ENCODE measurements at regions not wholly inside any gene's neighbourhood (a gene's known extent, or its start where the extent isn't known, plus 50 kb on each side); places are given as distances from the start of the nearest gene placed in this dataset.
"Not testable (repeated sequence)": the region's sequence is repeated elsewhere in the genome, so short reads cannot be mapped to it uniquely, and the experiment has no call there.

DNA sequence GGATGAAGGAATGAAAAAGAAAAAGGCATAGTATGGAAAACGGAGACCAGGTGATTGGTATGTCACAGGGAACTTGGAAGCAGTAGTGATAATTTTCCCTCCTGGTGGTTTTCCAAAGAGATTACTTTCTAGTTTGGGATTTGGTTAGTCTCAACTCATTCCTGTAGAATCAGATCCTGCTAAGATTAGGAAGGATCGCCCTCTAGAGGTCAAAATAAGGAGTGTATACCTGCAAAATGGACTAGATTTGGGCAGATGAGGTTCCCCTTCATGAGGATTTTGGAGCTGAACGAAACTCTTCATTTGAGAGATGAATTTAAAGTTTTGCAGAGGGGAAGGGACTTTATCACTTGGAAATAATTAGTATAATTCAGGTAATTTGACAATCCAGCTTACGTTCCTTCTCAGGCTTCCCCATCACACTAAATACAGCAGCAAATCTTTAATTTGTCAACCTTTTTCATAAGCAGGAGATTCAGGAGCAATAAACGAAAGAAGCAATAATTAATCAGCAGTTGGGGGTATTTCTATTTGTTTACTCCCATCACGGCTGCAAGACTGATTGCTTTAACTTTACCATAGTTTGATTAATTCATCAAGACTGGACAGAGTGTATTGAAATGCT lies 65.2 kb downstream of the CCDC195 start:
- no peaks in the 10 kb centered on the region for H3K36me3 ChIP-seq (ENCODE audit: control insufficient read depth, insufficient read depth, low read length)
- H3K27me3 ChIP-seq (ENCODE audit: control insufficient read depth, insufficient read depth, low read length): no peaks in the 10 kb centered on the region
- H3K27ac ChIP-seq (ENCODE audit: low read length): no peak overlapping the region
- H3K4me3 ChIP-seq (ENCODE audit: low read length): no peak overlapping the region
- peak; percentile 73 for DNase-seq
- no peaks in the 10 kb centered on the region for H3K4me1 ChIP-seq (ENCODE audit: control insufficient read depth, insufficient read depth, low read length)
- 0% methylated on average over 1 of the region's 6 CpGs for WGBS (ENCODE audit: insufficient coverage)
- H3K9me3 ChIP-seq (replicated peaks; ENCODE audit: control insufficient read depth, low read depth, low read length): no peaks in the 10 kb centered on the region

DNA sequence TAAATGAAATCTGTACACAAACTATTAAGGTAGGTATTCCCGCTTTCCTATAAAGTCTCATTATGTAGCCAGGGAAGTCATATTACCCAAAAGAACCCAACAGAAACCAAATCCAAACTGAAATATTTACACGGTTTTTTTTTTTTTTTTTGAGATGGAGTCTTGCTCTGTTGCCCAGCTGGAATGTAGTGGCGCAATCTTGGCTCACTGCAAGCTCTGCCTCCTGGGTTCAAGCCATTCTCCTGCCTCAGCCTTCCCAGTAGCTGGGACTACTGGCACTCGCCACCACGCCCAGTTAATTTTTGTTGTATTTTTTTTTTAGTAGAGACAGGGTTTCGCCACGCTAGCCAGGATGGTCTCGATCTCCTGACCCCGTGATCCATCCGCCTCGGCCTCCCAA lies 62.5 kb upstream of the CUL3 start:
- not testable (repeated sequence) for H3K36me3 ChIP-seq (ENCODE audit: control insufficient read depth, insufficient read depth, low read length); H3K4me1 ChIP-seq (ENCODE audit: control insufficient read depth, insufficient read depth, low read length); H3K27me3 ChIP-seq (ENCODE audit: control insufficient read depth, insufficient read depth, low read length); H3K27ac ChIP-seq (ENCODE audit: low read length); H3K9me3 ChIP-seq (replicated peaks; ENCODE audit: control insufficient read depth, low read depth, low read length); DNase-seq; H3K4me3 ChIP-seq (ENCODE audit: low read length)
- WGBS (ENCODE audit: insufficient coverage): no CpG with 5 or more reads among the region's 11 CpGs

DNA sequence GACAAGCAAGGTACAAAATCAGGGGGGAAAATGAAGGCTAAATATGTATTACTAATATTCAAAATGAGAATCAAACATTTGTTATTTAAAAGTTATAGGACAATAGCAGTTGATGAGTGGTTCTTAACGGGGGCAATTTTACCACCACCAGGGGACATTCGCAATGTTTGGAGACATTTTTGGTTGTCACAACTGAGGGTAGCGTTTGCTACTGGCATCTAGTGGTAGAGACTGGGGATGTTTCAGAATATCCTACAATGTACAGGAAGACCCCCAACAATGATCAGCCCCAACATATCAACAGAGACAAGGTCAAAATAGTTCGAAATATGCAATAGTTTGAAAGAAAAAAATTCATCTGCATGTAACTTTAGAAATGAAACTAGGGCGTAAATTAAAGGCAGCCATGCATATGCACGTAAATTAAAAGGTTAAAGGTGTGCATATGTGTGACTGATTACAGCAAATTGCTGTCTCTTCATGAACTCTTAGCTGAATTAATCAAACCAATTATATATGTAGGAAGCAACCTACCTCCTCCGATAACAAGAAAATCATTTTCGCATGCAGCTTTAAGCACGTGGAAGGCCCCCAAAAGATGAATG lies 61.2 kb upstream of the CUL3 start:
- H3K27ac ChIP-seq (ENCODE audit: low read length): no peak overlapping the region
- H3K9me3 ChIP-seq (replicated peaks; ENCODE audit: control insufficient read depth, low read depth, low read length): no peaks in the 10 kb centered on the region
- 80% methylated on average over 1 of the region's 9 CpGs for WGBS (ENCODE audit: insufficient coverage)
- no peak overlapping the region for H3K4me3 ChIP-seq (ENCODE audit: low read length)
- no peaks in the 10 kb centered on the region for H3K4me1 ChIP-seq (ENCODE audit: control insufficient read depth, insufficient read depth, low read length)
- no peaks in the 10 kb centered on the region for H3K36me3 ChIP-seq (ENCODE audit: control insufficient read depth, insufficient read depth, low read length)
- H3K27me3 ChIP-seq (ENCODE audit: control insufficient read depth, insufficient read depth, low read length): no peaks in the 10 kb centered on the region
- DNase-seq: peak; percentile 10

DNA sequence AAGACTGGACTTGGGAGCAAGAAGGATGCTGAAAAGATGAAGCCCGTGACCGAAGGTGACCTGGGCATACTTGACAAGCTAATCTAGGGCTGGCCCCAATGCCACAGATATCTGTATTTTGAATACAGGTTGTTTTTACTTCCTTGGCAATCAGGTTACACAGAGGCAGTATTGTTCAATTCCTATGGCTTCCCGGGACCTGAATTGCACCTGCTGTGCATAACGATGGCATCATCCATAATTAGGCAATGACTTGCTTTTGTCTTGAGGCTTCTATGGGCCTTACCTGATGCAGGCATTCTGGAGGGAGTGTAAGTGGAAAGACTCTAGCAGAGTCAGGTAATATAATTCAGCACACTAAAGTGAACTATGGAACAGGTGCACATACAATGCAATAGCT lies 60.6 kb upstream of the CUL3 start:
- Histone ChIP-seq H3K4me3 (ENCODE audit: low read length) (no peak overlapping the region), H3K9me3 (replicated peaks; ENCODE audit: control insufficient read depth, low read depth, low read length) (no peaks in the 10 kb centered on the region), H3K4me1 (ENCODE audit: control insufficient read depth, insufficient read depth, low read length) (no peaks in the 10 kb centered on the region), H3K27ac (ENCODE audit: low read length) (no peak overlapping the region), H3K36me3 (ENCODE audit: control insufficient read depth, insufficient read depth, low read length) (no peaks in the 10 kb centered on the region), H3K27me3 (ENCODE audit: control insufficient read depth, insufficient read depth, low read length) (no peaks in the 10 kb centered on the region)
- 89% methylated on average over 4 of the region's 4 CpGs for WGBS (ENCODE audit: insufficient coverage)
- DNase-seq: no peak

DNA sequence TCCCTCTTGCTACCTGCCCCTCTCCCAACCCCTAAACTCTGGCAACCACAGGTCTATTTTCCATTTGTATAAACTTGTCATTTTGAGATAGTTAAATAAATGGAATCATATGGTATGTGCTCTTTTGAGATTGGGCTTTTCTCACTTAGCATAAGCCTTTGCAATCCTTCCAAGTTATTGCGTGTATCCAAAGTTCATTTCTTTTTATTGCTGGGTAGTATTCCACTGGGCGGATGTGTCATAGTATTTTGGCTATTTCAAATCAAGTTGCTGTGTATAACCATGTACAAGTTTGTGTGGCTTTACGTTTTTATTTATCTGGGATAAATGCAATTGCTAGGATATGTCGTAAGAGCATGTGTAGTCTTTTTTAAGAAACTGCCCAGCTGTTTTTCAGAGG lies 55.5 kb upstream of the CUL3 start:
- H3K4me1 ChIP-seq (ENCODE audit: control insufficient read depth, insufficient read depth, low read length): no peaks in the 10 kb centered on the region
- no CpG with 5 or more reads among the region's 4 CpGs for WGBS (ENCODE audit: insufficient coverage)
- no peak for DNase-seq
- no peaks in the 10 kb centered on the region for H3K36me3 ChIP-seq (ENCODE audit: control insufficient read depth, insufficient read depth, low read length)
- no peak overlapping the region for H3K27ac ChIP-seq (ENCODE audit: low read length)
- no peaks in the 10 kb centered on the region for H3K27me3 ChIP-seq (ENCODE audit: control insufficient read depth, insufficient read depth, low read length)
- H3K4me3 ChIP-seq (ENCODE audit: low read length): no peak overlapping the region
- no peaks in the 10 kb centered on the region for H3K9me3 ChIP-seq (replicated peaks; ENCODE audit: control insufficient read depth, low read depth, low read length)

DNA sequence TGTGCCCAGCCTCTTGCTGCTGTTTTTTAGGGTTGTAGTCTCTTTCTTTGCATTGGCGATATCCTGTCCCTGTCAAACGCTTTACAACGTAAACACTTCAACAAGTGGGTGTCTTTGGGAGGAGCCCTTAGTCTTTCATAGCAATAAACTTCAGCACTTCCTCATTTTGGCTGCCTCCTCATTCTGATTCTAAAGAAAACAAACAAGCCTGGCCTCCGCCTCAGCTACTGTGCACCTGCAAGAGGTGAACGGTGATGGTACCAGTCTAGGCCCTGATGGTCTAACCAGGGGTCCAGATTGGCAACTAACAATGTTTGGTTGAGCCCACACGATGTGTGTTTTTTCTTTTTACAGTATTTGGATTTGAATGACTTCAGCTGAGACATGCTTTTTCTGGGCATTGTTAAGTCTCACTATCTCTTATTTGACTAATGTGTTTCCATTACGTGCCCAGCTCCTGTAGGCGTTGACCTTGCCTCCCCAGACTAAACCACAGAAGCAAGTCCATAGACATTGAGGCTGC lies 53.2 kb upstream of the CUL3 start:
- no peaks in the 10 kb centered on the region for H3K4me1 ChIP-seq (ENCODE audit: control insufficient read depth, insufficient read depth, low read length)
- peak; percentile 22 for DNase-seq
- H3K4me3 ChIP-seq (ENCODE audit: low read length): no peak overlapping the region
- no peaks in the 10 kb centered on the region for H3K27me3 ChIP-seq (ENCODE audit: control insufficient read depth, insufficient read depth, low read length)
- no peak overlapping the region for H3K27ac ChIP-seq (ENCODE audit: low read length)
- WGBS (ENCODE audit: insufficient coverage): 61% methylated on average over 3 of the region's 8 CpGs
- no peaks in the 10 kb centered on the region for H3K36me3 ChIP-seq (ENCODE audit: control insufficient read depth, insufficient read depth, low read length)
- H3K9me3 ChIP-seq (replicated peaks; ENCODE audit: control insufficient read depth, low read depth, low read length): no peaks in the 10 kb centered on the region

Measured in muscle of leg (tissue), 3 donors.